ENCODE measurements at regions not wholly inside any gene's neighbourhood (a gene's known extent, or its start where the extent isn't known, plus 50 kb on each side); places are given as distances from the start of the nearest gene placed in this dataset.

GRCh38 chr1:245091818-245092637, 62.8 kb upstream of the KIF26B start:
- no peak for TF ChIP-seq CTCF (IDR thresholded peaks at IDR 0.05)
- TF ChIP-seq EZH2phosphoT487 (IDR thresholded peaks at IDR 0.05): no peak
- TF ChIP-seq EZH2 (IDR thresholded peaks at IDR 0.05): no peak
